Cardiac fibroblast (primary cell): ENCODE measurements at regions not wholly inside any gene's neighbourhood (a gene's known extent, or its start where the extent isn't known, plus 50 kb on each side); places are given as distances from the start of the nearest gene placed in this dataset.

Experiments used
- DNase-seq, 2 donors: peaks; one replicate each; pipeline versions ENCODE4 v3.0.0 to v3.0.0-alpha.2; 2010; ENCODE audit warnings: low read depth in 2 of 2
- H3K4me3 ChIP-seq, 2 donors: replicated peaks in 1 of 2; 1 replicate in 1 of 2; 2 replicates in 1 of 2; pipeline ENCODE4 v1.5.1; 2011; ENCODE audit warnings: low read depth in 2 of 2, low read length in 2 of 2, mild to moderate bottlenecking in 2 of 2, moderate library complexity in 1 of 2
- CTCF ChIP-seq: IDR thresholded peaks from one replicate; pipeline ENCODE4 v1.5.1; 2011; ENCODE audit warnings: low read depth, mild to moderate bottlenecking, low read length, inconsistent platforms

GRCh38 chr5:4906786-4907185 lies 233.3 kb upstream of the ADAMTS16 start:
- no peak for TF ChIP-seq CTCF
- no peak for DNase-seq
- no peak overlapping the region for H3K4me3 ChIP-seq

GRCh38 chr5:4907571-4907970 lies 232.6 kb upstream of the ADAMTS16 start:
- DNase-seq: no peak
- no peak for TF ChIP-seq CTCF
- no peak overlapping the region for H3K4me3 ChIP-seq

GRCh38 chr5:4909086-4909485 lies 231.0 kb upstream of the ADAMTS16 start:
- no peak for TF ChIP-seq CTCF
- H3K4me3 ChIP-seq: no peak overlapping the region
- no peak for DNase-seq

GRCh38 chr5:4911646-4912403 lies 228.3 kb upstream of the ADAMTS16 start:
- no peak overlapping the region for H3K4me3 ChIP-seq
- no peak for DNase-seq
- TF ChIP-seq CTCF: no peak

GRCh38 chr5:4921929-4922328 lies 218.2 kb upstream of the ADAMTS16 start:
- TF ChIP-seq CTCF: no peak
- DNase-seq: no peak
- H3K4me3 ChIP-seq: no peak overlapping the region

- TF ChIP-seq CTCF: no peak
- no peak overlapping the region for H3K4me3 ChIP-seq
- DNase-seq: no peak
These were observed 215.6 kb upstream of the ADAMTS16 start for GRCh38 chr5:4924577-4924976.

- no peak overlapping the region for H3K4me3 ChIP-seq
- DNase-seq: no peak
- TF ChIP-seq CTCF: no peak
These were observed 213.0 kb upstream of the ADAMTS16 start for GRCh38 chr5:4927097-4927496.
